PC-9 (cell line): ENCODE measurements at regions not wholly inside any gene's neighbourhood (a gene's known extent, or its start where the extent isn't known, plus 50 kb on each side); places are given as distances from the start of the nearest gene placed in this dataset.

Experiments used
- CTCF ChIP-seq: fragments of 200-600 bp; sonication (generic); conservative IDR thresholded peaks from 2 replicates; pipeline ENCODE4 v1.6.1; 2017; ENCODE audit warnings: mixed run types, antibody characterized with exemption, mild to moderate bottlenecking, moderate library complexity
- EZH2 ChIP-seq: fragments of 200-600 bp; sonication (generic); IDR thresholded peaks from 2 replicates; pipeline ENCODE4 v1.8.0; 2017; ENCODE audit warnings: antibody characterized with exemption, low read depth

DNA sequence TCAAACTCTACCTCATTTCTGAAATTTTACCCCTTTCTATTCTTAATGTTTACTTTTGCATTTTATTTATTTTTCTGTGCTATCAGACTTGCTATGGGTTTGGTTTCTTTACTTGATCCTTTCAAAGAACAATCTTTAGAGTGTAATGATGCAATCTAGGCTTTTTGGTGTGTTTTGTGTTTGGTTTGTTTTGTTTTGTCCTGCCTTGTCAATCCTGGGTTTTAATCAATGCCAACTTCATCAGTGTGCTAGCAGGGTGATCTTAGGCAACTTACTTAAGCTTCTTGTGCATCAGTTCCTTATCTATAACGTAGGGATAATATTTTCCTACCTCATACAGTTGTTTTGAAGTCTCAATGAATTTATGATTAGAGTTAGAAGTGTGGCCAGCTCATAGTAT, 350.4 kb downstream of the NR4A2 start:
- TF ChIP-seq CTCF (no peak), EZH2 (no peak)
